ENCODE measurements at regions not wholly inside any gene's neighbourhood (a gene's known extent, or its start where the extent isn't known, plus 50 kb on each side); places are given as distances from the start of the nearest gene placed in this dataset.

DNA sequence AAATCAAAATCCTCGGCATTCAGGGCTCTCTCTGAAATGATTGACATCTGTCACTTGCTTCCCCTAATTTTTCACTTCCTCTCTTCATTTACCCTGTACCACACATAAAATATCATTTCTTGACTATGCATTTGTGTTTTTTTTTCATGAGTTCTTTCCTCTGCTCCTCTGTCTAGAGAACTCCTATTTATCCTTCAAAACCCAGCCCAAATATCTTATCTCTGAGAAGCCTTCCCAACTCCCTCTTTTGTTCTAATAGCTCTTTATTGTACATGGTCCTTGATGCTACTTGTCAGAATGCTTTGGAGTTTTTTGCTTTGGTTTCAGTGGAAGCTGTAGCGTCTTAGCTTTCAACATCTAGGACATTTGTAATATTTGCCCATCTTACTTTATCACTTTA, 190.2 kb upstream of the CTBP2 start:
- DNase-seq (ENCODE audit: low read depth in 4 of 4, low spot score in 3 of 4) = no peak

DNA sequence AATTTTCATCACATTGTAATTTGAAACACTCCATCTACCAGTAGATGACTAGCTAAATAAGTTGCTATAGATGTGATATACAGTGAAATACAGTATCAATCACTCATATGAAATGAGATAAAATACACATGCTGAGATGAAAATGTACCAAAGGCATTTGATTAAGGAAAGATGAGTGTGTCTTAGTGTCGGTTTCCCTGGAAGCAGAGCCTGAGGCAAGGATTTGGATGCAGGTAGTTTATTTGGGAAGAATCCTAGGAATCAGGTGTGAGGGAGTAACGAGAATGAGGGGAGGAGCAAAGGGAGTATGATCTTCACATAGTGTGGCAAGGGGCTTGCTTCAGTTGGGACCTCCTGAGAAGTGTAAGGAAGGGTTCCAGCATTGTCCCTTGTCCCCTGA, 188.2 kb upstream of the CTBP2 start:
- DNase-seq (ENCODE audit: low read depth in 4 of 4, low spot score in 3 of 4) = no peak

DNA sequence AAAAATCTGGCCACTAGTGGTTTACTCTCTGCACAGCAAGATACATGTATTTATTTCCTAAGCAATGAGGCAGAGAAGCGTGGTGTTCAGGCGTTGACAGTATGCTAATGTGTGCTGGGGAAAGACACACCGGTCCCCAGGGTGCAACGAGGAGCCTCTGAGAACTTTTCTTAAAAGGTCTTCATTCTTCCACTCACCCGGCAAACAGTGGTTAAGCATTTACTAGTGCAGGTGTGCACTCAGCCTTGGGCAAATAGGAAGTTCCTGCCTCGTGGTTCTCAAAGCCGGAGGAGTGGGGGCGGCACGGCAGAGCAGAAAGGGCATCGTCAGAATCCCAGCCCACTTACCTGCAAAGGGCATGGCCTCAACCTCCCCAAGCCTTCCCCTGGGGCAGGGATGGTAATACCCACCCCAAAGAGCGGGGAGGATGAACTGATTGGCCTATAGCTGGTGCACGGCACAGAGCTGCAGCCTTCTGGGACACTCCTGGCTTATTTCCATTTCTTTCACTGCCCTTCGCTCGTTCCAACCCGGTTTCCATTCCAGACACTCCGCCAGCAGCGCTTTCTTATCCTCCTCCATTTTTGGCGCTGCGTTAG, 184.3 kb upstream of the CTBP2 start:
- DNase-seq (ENCODE audit: low read depth in 4 of 4, low spot score in 3 of 4) = peak; percentile 19 to 41 (median 26)

DNA sequence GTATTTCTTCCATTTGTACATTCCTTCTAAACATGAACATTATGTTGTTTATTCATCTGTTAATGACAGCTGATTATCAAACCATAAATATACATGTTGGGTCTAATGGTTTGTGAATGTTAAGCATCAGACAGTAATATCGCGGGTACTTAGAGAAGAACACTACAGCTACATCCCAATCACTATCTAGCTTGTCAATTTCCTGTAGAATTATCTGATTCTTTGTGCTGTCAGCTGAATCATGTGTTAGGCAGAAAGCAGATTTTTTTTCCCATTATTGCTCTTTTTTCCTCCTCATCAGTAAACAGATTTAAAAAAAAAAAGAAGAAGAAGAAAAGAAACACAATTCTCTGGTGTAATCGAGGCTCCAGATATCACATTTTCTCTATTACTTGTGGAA, 183.6 kb upstream of the CTBP2 start:
- no peak for DNase-seq (ENCODE audit: low read depth in 4 of 4, low spot score in 3 of 4)

DNA sequence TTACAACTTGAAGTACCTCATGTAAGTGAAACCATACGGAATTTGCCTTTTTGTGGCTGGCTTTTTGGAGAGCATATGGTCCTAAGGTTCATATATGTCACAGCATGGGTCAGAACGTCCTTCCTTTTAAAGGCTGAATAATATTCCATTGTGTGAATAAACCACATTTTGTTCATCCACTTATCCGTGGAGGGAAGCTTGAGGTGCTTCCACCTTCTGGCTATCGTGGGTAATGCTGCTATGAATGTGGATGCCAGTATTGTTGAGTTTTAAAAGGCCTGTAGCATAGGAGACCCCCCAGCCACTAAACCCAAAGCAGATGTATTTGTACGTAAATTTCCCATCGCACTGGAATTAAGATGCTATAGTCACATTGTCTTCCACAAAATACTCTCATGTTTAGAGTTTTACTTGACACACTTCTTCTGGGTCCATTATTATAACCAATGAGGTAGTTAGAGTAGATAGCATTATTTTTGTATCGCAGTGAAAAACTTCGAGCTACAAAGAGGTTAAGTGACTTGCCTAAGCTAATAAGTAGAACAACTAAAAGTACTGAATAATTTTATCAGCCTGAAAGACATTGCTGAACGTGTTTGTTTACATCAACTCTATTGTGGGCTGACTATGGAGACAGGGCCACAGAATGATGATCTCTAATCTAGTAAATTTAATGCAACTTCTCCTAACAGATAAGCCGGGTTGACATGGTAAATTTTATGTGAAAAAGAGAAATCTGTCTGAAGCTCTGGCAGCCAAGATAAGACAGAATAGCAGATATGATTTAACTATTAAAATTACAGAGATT, 183.0 kb upstream of the CTBP2 start:
- DNase-seq (ENCODE audit: low read depth in 4 of 4, low spot score in 3 of 4) = no peak

DNA sequence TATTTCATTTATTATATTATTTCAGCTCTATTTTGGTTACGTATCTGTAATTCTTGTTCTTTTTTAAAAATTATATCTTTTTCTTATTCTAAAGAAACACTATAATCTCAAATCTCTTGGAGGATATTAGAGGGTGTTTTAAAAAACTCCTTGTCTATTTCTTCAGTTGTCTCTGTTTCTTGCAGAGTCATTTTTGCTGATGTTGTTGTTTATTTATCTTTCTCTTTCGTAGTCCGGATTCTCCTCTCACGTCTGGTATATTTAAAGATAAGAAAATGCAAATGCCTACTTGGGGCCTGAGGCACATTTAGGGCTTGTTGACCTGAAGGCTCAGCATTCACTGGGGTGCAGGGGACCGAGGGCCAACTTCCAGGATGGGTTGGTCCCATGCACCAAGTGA, 181.2 kb upstream of the CTBP2 start:
- DNase-seq (ENCODE audit: low read depth in 4 of 4, low spot score in 3 of 4) = no peak

DNA sequence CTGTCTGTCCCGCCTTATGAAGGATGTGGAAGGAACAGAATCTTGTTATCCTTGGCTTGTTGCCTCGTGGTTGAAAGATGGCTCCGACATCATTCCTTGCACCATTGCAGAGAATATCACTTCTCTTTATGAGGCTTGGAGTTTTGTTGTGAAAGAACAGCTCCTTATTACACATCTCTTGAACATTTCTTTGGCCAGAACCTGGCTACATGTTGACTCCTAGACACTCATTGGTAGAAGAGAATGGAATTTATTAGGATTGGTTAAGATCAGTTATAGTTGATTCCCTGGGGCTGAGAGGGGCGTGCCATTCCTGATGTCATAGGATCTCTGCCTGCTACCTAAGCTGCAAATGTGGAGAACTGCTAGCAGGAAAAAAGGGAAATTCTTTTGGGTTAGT, 180.5 kb upstream of the CTBP2 start:
- no peak for DNase-seq (ENCODE audit: low read depth in 4 of 4, low spot score in 3 of 4)

DNA sequence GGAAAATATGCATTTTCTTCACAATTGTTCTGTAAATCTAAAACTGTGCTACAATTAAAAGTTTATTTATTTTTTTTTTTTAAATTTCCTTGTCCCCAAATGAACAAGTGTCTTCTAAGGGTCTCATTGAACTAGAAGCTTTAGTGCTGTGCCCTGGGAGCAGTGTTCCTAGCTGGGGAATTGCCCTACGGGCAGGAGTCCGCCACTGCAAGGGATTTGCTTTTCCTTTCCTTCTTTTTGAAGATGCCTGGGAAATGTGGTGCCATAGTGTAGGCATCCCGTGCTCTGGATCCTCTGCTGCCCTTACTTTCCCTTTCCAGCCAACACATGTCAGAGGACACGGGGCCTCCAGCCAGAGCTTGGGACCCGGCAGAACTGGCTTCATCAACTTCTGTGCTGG, 177.1 kb upstream of the CTBP2 start:
- DNase-seq (ENCODE audit: low read depth in 4 of 4, low spot score in 3 of 4) = no peak

DNA sequence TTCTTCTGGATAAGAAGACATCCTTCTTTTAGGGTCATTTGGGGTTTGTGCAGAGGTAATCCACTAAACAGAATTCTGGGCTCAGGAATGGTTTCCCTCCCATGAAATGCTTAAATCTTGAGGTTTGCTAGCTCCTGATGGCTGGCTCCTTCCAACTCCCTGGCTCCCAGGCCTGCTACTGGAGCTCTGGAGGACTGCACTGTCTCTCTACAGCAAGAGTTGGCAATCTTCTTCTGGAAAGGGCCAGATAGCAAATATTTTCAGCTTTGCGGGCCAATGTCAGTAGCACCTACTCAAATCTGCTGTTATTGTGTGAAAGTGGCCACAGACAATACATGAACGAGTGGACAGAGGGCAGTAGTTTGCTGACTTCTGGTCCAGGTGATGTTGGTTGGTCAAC, 174.2 kb upstream of the CTBP2 start:
- DNase-seq (ENCODE audit: low read depth in 4 of 4, low spot score in 3 of 4) = no peak

DNA sequence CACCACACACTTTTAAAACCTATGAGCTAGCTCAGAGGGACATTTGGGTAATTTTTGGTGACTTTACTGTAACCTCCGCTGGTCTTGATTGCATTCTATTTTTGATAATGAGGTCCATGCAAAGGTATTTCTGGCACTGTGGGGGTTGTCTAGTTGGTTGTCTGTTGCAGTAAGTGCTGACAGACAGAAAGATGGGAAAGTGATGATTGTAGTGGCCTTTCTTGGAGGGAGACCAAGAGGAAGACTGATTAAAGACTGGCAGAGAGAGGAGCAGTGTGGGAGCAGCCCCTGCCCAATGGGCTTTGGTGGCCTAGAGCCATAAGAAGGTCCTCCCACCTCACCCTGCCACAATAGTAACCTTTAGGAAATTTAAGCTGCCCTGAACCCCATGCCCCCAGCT, 173.4 kb upstream of the CTBP2 start:
- DNase-seq (ENCODE audit: low read depth in 4 of 4, low spot score in 3 of 4) = no peak

DNA sequence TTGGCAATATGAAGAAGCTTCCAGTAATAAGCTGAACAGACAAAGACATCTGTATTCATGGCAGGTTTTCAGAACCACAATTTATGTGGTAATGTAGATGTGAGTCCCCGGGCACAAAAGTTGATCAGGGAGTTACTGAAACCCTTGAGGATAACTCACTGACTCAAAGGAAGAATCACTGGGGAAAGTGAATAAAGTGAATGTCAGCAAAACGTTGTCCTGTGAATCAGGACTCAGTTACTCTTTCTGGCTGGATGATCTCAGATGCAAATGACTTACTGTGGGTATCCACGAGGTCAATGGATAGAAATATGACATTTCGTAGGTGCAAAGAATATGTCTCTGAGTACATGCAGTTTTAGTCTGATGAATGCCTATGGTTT, 172.8 kb upstream of the CTBP2 start:
- DNase-seq (ENCODE audit: low read depth in 4 of 4, low spot score in 3 of 4) = no peak

DNA sequence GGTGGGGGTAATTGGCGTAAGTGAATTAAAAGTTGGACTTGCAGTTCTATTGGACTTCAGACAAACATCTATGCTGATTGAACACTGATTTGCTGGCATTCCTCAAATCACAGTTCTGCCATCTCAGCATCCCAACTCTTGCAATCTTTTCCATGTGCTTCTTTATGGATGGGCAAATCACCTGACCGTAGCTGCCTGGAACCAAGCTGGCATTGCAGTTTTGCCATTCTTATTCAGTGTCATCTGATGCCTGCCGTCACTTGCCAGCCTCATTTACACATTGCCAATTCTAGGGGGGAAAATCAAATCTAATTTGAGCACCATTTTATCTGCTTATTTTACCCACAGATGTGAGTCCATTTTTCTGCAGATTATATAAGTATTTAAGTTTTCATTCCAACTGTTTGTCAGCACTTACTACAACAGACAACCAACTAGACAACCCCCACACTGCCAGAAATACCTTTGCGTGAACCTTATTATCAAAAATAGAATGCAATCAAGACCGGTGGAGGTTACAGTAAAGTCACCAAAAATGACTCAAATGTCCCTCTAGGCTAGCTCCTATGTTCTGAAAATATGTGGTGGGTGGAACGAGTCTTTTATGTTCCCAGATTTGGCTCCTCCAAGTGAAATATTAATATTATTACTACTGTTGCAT, 172.3 kb upstream of the CTBP2 start:
- DNase-seq (ENCODE audit: low read depth in 4 of 4, low spot score in 3 of 4) = no peak

DNA sequence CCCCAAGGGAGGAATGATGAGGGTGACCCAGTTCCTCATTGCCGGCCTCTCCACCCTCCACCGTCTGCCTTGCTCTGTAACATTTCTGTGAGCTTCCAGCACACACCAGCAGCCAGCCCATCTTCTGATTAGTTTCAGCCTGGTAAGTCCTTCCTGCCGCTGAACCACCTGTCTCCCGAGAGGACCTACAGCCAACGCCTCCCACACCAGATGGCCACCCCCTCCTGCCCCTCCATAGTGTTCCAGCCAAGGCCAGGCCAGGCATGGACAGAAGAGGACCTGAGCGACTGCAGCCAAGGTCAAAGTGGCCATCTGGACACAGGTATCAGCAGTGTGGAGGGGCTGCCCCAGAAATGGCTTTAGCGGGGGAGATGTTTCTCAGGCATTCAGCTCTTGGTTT, 170.7 kb upstream of the CTBP2 start:
- DNase-seq (ENCODE audit: low read depth in 4 of 4, low spot score in 3 of 4) = no peak

DNA sequence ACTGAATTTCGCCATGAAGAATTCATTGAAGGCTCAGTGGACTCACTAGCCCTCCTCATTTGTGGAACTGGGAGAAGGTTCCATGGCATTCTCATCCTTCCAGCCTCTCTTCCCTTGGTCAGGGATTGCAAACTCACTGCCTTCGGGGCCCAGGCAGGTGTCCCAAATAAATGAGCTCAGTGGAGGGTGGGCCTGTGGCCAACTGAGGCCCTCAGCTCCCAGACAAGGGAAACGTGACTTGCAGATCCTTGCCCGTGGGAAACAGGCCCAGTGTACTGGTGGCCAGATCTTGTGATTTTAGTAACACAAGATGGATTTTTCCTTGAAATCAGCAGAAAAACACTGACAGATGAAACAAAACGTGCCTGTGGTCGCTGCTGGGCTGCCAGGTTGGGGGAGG, 168.7 kb upstream of the CTBP2 start:
- no peak for DNase-seq (ENCODE audit: low read depth in 4 of 4, low spot score in 3 of 4)

DNA sequence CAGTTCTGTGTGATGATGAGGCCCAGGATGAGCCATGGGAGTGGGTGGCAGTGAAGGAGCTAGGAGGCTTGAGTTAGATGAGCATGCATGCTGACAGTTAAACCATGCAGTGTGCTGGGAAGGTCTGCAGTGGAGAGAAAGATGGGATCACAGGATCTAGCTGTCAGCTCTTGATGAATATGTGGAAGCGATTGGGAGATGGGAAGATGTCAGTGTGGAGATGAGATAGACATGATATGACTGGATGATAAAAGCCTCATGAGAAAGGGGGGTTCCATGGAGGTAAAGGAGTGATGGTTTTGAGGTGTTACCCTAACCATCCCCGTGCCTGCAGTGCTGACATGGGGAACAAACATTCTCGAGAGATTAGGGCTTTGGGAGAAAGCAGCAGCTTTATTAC, 165.0 kb upstream of the CTBP2 start:
- no peak for DNase-seq (ENCODE audit: low read depth in 4 of 4, low spot score in 3 of 4)

DNA sequence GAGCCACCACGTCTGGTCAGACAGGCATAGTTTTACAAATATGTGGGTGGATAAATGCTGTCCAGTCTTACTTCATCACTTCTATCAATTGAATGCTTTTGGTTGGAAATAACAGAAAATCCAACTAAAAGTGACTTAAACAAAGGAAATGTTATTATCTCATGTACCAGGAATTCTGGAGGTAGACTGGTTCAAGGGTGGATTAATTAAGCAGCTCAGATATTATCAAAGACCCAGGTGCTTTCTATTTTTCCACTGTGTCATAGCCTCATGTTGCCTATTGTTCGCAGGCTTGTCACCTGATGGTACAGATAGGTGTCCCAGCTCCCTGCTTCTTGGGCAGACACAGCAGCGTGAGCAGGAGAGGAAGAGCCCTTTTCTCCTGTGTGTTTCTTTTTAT, 156.1 kb upstream of the CTBP2 start:
- no peak for DNase-seq (ENCODE audit: low read depth in 4 of 4, low spot score in 3 of 4)

DNA sequence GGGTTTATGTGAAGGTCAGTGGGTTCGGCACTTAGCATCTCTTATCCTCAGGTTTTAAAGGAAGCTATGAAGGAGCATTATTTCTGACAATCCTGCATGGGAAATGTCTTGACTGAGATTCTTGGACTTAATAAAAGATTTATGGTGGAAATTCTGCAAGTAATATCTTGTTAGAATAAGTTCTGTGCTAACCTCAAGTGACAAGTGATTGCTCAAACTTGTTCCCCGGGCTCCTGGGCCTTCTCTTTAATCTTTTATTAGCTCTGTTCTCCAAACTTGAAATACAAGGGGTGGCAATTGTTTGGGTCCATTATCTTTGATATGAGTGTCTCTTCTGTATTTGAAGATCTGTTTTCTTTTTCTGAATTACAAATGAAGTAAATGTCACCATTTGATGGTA, 140.6 kb upstream of the CTBP2 start:
- DNase-seq (ENCODE audit: low read depth in 4 of 4, low spot score in 3 of 4) = no peak

DNA sequence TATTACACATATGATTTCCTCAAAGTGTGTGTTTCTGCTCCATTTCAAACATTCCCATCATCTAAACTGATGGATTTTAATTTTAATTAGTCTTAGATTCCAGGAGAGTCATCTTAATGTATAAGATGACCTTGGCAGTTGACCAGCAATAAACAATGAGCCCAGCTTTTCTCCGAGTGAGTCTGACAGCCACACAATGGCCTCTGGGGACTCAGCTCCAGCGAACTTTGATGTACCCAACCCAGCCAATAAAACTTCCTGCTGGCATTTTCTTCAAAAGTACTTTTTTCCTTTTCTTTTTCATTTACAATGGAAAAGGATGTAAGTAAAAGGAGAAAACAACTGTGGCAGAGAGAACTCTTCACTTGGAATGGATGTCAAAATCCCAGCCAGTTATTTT, 139.1 kb upstream of the CTBP2 start:
- no peak for DNase-seq (ENCODE audit: low read depth in 4 of 4, low spot score in 3 of 4)

DNA sequence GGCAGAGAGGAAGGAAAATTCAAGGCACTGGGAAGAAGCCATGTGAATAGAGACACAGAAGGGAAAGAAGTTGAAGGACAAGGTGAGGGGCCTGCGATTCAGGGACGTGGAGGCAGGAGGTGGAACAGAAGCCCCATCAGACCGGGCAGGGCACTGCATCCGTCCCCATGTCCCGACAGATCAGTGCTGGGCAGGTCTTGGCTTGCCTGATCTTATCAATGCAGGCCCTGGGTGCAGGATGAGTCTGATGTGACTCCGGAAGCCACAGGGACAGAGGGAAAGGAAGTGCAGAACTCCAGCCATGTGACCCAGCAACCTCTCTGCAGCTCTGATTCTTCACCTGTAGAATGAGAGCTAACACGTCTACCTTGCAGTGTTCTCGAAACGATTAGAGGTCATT, 136.2 kb upstream of the CTBP2 start:
- DNase-seq (ENCODE audit: low read depth in 4 of 4, low spot score in 3 of 4) = no peak

DNA sequence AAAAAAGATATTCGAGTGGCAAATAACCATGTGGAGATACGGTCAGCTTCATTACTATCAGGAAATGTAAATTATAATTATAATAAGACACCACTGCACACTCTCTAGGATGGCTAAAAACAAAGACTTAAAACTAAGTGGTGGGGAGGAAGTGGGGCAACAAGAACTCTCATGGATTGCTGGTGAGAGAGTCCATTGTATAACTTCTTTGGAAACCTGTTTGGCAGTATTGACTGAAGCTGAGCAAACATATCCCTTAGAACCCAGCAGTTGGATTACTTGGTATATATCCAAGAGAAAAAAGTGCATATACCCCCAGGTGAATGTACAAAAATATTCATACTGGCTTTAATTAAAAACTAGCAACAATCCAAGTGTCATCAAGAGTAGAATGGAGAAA, 133.7 kb upstream of the CTBP2 start:
- no peak for DNase-seq (ENCODE audit: low read depth in 4 of 4, low spot score in 3 of 4)

DNA sequence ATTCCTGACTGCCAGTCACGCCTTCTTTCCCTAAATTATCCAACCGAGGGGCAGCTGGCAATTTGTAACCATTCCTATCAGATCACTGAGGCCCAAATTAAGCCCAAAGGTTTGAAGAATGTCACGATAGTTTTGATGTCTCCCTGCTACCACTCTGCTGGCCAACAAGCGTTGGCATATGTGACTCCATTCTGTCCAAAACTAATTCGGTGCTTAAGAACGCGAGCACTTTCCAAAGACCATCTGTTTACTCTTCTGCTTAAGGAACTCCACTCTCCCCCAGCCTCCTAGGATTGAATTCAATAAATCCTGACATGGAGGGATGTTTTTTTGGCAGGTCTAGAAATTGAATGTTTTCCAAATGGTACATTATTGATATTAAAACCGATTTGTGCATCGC, 131.5 kb upstream of the CTBP2 start:
- no peak for DNase-seq (ENCODE audit: low read depth in 4 of 4, low spot score in 3 of 4)

DNA sequence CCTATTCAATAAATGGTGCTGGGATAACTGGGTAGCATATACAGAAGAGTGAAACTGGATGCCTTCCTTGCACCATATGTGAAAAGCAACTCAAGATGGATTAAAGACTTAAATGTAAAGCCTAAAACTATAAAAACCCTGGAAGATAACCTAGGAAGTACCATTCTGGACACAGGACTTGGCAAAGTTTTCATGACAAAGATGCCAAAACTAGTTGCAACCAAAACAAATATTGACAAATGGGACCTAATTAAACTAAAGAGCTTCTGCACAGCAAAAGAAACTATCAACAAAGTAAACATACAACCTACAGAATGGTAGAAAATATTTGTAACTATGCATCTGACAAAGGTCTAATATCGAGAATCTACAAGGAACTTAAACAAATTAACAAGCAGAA, 129.1 kb upstream of the CTBP2 start:
- DNase-seq (ENCODE audit: low read depth in 4 of 4, low spot score in 3 of 4) = no peak
